Effector memory CD4-positive, alpha-beta T cell (primary cell): ENCODE measurements at regions not wholly inside any gene's neighbourhood (a gene's known extent, or its start where the extent isn't known, plus 50 kb on each side); places are given as distances from the start of the nearest gene placed in this dataset.
"Not testable (repeated sequence)": the region's sequence is repeated elsewhere in the genome, so short reads cannot be mapped to it uniquely, and the experiment has no call there.

Source experiments
- DNase-seq, 3 donors: peaks; one replicate each; pipeline ENCODE4 v3.0.0-alpha.2; 2020
- H3K27ac ChIP-seq: 2 replicates; pipeline ENCODE4 v1.7.0; 2013; ENCODE audit warnings: mild to moderate bottlenecking, low read length, moderate library complexity; ENCODE audit not compliant: insufficient read depth, poor library complexity, severe bottlenecking
- H3K27me3 ChIP-seq: replicated peaks from 2 replicates; pipeline ENCODE4 v1.7.0; 2013; ENCODE audit warnings: mild to moderate bottlenecking, low read length; ENCODE audit not compliant: insufficient read depth, control insufficient read depth, poor library complexity, severe bottlenecking
- H3K36me3 ChIP-seq: 2 replicates; pipeline ENCODE4 v1.7.0; 2013; ENCODE audit warnings: mild to moderate bottlenecking, low read length, moderate library complexity; ENCODE audit not compliant: control insufficient read depth, insufficient read depth
- H3K4me1 ChIP-seq: 2 replicates; pipeline ENCODE4 v1.7.0; 2013; ENCODE audit warnings: low read length, mild to moderate bottlenecking; ENCODE audit not compliant: control insufficient read depth, insufficient read depth, poor library complexity, severe bottlenecking
- H3K4me3 ChIP-seq: 2 replicates; pipeline ENCODE4 v1.7.0; 2013; ENCODE audit warnings: low read length, low read depth, mild to moderate bottlenecking; ENCODE audit not compliant: insufficient read depth, poor library complexity, severe bottlenecking
- H3K9me3 ChIP-seq: 2 replicates; pipeline ENCODE4 v1.7.0; 2013; ENCODE audit warnings: mild to moderate bottlenecking, low read length, moderate library complexity; ENCODE audit not compliant: control insufficient read depth

- Histone ChIP-seq H3K9me3 (no peaks in the 10 kb centered on the region), H3K4me3 (no peak overlapping the region), H3K4me1 (no peaks in the 10 kb centered on the region), H3K27me3 (no peaks in the 10 kb centered on the region), H3K27ac (no peak overlapping the region), H3K36me3 (no peaks in the 10 kb centered on the region)
- DNase-seq = no peak
Observed at GRCh38 chrY:18919256-18919655, 145.7 kb upstream of the HSFY2 start.

- no peaks in the 10 kb centered on the region for H3K27me3 ChIP-seq
Observed at GRCh38 chrY:18912846-18913245, 139.3 kb upstream of the HSFY2 start.

GRCh38 chrY:18909846-18910245 lies 136.3 kb upstream of the HSFY2 start:
- DNase-seq = no peak

More at GRCh38 chrY:18912846-18913245, 139.3 kb upstream of the HSFY2 start:
- no peak overlapping the region for H3K4me3 ChIP-seq
- H3K36me3 ChIP-seq = no peaks in the 10 kb centered on the region
- H3K9me3 ChIP-seq = no peaks in the 10 kb centered on the region
- no peak overlapping the region for H3K27ac ChIP-seq
- DNase-seq = no peak
- no peaks in the 10 kb centered on the region for H3K4me1 ChIP-seq

DNA sequence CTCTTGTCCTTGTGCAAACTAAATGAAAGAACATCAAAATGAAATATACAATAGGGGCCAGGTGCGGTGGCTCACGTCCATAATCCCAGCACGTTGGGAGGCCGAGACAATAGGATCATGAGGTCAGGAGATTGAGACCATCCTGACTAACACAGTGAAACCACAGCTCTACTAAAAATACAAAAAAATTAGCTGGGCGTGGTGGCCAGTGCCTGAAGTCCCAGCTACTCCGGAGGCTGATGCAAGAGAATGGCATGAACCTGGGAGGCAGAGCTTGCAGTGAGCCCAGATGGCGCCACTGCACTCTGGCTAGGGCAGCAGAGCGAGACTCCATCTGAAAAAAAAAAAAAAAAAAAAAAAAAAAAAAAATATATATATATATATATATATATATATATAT lies 132.7 kb upstream of the HSFY2 start:
- DNase-seq, H3K27me3 ChIP-seq, H3K36me3 ChIP-seq, H3K4me3 ChIP-seq, H3K9me3 ChIP-seq, H3K4me1 ChIP-seq, H3K27ac ChIP-seq: not testable (repeated sequence)

More at GRCh38 chrY:18909846-18910245, 136.3 kb upstream of the HSFY2 start:
- Histone ChIP-seq H3K36me3 (no peaks in the 10 kb centered on the region), H3K27me3 (no peaks in the 10 kb centered on the region), H3K4me3 (no peak overlapping the region), H3K4me1 (no peaks in the 10 kb centered on the region), H3K9me3 (no peaks in the 10 kb centered on the region), H3K27ac (no peak overlapping the region)

GRCh38 chrY:18904296-18904695 lies 130.8 kb upstream of the HSFY2 start:
- H3K27ac ChIP-seq = no peak overlapping the region
- no peak for DNase-seq
- H3K36me3 ChIP-seq = no peaks in the 10 kb centered on the region
- no peaks in the 10 kb centered on the region for H3K4me1 ChIP-seq
- H3K27me3 ChIP-seq = no peaks in the 10 kb centered on the region
- H3K9me3 ChIP-seq = no peaks in the 10 kb centered on the region
- H3K4me3 ChIP-seq = no peak overlapping the region

DNA sequence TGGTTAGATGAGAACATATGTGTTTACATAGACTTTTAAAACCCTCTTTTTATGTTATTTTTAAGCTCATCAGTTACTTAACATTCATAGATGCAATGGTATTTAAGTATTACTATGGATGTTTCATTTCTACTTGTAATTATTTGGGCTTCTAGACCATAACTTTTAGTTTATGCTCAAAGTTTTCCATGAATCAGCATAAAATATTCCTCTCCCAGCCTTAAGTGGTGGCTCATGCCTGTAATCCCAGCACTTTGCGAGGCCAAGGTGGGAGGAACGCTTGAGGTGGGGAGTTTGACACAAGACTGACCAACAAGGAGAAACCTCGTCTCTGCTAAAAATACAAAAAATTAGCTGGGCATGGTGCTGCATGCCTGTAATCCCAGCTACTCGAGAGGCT lies 118.5 kb upstream of the HSFY2 start:
- no peak for DNase-seq
- Histone ChIP-seq H3K4me1 (no peaks in the 10 kb centered on the region), H3K27ac (no peak overlapping the region), H3K9me3 (no peaks in the 10 kb centered on the region), H3K4me3 (no peak overlapping the region), H3K27me3 (no peaks in the 10 kb centered on the region), H3K36me3 (no peaks in the 10 kb centered on the region)

DNA sequence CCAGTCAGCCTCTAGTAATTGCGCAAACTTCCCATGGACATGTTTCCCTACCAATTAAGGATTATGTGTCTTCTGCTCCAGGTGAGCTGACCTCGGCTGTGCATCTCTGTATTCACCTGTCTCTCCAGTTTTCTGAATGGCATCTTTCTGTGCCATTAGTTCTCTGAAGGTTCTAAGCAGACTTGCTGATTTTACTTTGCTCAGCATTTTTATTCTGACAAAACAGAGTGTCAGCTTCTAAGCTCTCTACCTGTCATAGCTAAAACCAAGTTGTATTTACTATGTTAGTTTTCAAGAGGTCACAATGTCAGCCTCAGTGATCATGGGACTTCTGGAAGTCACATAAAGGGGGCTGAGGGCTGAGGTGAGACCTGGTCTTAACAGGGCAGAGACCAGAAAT lies 116.0 kb upstream of the HSFY2 start:
- DNase-seq = no peak
- no peaks in the 10 kb centered on the region for H3K9me3 ChIP-seq
- no peak overlapping the region for H3K4me3 ChIP-seq
- H3K27ac ChIP-seq = no peak overlapping the region
- no peaks in the 10 kb centered on the region for H3K36me3 ChIP-seq
- no peaks in the 10 kb centered on the region for H3K27me3 ChIP-seq
- H3K4me1 ChIP-seq = no peaks in the 10 kb centered on the region

DNA sequence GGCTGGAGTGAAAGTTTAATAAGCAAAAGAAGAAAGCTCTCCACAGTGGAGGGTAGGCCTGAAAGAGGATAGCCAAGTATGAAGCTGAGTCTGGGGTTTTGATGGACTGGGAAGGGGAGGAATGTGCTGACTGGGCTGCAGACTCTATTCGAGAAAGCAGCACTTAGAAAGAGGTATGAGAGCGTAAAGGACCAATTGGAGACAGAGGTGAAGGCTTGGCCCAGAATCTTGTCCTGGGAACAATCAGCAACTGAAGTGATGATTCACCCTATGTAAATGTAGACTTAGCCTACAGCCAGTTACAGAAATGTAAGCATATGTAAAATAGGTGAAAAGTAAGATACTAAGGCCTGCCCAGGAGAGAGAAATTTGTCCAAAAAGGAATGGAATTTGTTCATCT lies 111.2 kb upstream of the HSFY2 start:
- Histone ChIP-seq H3K4me1 (no peaks in the 10 kb centered on the region), H3K36me3 (no peaks in the 10 kb centered on the region), H3K4me3 (no peak overlapping the region), H3K27ac (no peak overlapping the region), H3K27me3 (no peaks in the 10 kb centered on the region), H3K9me3 (no peaks in the 10 kb centered on the region)
- no peak for DNase-seq

DNA sequence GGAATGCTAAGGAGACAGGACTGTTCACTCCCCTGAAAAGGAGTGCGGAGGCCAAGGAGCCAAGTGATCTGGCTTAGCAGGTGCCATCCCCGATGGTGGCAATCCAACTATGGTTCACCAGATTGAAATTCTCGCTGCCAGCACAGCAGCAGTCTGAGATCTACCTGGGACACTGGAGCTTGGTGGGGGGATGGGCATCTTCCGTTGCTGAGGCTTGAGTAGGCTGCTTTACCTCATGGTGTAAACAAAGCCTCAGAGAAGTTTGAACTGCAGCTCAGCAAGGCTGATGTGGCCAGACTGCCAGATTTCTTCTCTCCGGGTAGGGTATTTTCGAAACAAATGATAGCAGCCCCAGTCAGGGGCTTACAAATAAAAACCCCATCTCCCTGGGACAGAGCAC lies 95.6 kb upstream of the HSFY2 start:
- H3K4me1 ChIP-seq, H3K36me3 ChIP-seq: not testable (repeated sequence)

GRCh38 chrY:18866887-18867551 lies 93.5 kb upstream of the HSFY2 start:
- H3K27me3 ChIP-seq, H3K36me3 ChIP-seq, H3K9me3 ChIP-seq, H3K4me1 ChIP-seq, H3K4me3 ChIP-seq, DNase-seq, H3K27ac ChIP-seq: not testable (repeated sequence)

More for the DNA sequence above, 95.6 kb upstream of the HSFY2 start:
- not testable (repeated sequence) for H3K27ac ChIP-seq, H3K4me3 ChIP-seq, DNase-seq, H3K9me3 ChIP-seq, H3K27me3 ChIP-seq
